ENCODE measurements at regions not wholly inside any gene's neighbourhood (a gene's known extent, or its start where the extent isn't known, plus 50 kb on each side); places are given as distances from the start of the nearest gene placed in this dataset.
"Not testable (repeated sequence)": the region's sequence is repeated elsewhere in the genome, so short reads cannot be mapped to it uniquely, and the experiment has no call there.

DNA sequence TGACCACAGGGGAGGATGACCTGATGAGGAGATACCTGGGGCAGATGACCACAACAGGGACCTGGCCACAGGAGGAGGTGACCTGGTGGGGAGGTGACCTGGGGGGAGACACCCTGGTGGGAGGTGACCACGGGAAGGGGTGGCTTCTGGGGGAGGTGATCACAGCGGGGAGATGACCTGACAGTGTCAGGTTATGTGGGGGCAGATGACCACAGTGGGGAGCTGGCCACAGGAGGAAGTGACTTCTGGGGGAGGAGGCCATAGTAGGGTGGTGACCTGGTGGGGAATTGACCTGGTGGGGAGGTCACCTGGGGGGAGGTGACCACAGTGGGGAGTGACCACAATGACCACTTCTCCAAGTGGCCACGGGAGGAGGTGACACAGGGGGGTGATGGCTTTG, 4381.5 kb upstream of the TPTE start:
- not testable (repeated sequence) for TF ChIP-seq KDM1A (IDR thresholded peaks at IDR 0.05; ENCODE audit: low read depth); POLR2A (IDR thresholded peaks at IDR 0.05; ENCODE audit: low read length); CTCF (IDR thresholded peaks at IDR 0.05); ZC3H11A (IDR thresholded peaks at IDR 0.05); RFX5 (IDR thresholded peaks at IDR 0.05); BCL3 (IDR thresholded peaks at IDR 0.05); USF2 (IDR thresholded peaks at IDR 0.05); NR3C1 (IDR thresholded peaks at IDR 0.05); PBX3 (IDR thresholded peaks at IDR 0.05); SREBF2 (IDR thresholded peaks at IDR 0.05); EP300 (IDR thresholded peaks at IDR 0.05); NFE2L2 (conservative IDR thresholded peaks at IDR 0.05; ENCODE audit: low read length)
